ENCODE measurements at regions not wholly inside any gene's neighbourhood (a gene's known extent, or its start where the extent isn't known, plus 50 kb on each side); places are given as distances from the start of the nearest gene placed in this dataset.
A peak's percentile ranks its signal among the peaks of the same experiment; 100 is the strongest.
"Not testable (repeated sequence)": the region's sequence is repeated elsewhere in the genome, so short reads cannot be mapped to it uniquely, and the experiment has no call there.

DNA sequence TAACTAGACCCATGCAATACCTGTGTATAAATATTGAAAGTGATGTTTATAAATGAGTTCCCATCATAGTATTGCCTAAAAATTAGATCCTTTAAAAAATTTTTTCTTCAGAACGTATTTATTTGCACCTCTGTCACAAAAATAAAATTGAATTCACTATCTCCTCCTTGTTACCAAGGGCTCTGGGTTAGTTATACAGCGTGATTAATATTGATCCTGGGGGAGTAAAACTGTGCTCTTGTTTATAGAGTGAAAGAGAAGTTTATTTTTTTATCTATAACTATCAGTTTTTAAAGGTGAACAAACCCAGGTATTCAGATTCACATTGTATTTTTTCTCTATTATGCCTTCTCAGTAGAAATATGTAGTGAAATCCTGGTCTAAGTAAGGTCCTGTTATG is 458.5 kb downstream of the CPS1 start:
- no peak for TF ChIP-seq CTCF (IDR thresholded peaks at IDR 0.05; ENCODE audit: low read depth, low read length)
- DNase-seq (ENCODE audit: extremely low read depth, low read depth): no peak

DNA sequence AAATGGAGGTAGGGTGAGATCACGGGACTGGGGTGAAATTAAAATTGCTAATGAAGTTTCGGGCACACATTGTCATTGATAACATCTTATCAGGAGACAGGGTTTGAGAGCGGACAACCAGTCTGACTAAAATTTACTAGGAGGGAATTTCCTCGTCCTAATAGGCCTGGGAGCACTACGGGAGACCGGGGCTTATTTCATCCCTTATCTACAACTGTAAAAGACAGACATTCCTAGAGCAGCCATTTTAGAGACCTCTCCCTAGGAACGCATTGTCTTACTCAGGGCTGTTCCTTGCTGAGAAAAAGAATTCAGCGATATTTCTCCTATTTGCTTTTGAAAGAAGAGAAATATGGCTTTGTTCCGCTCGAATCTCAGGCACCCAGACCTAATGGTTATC is 468.7 kb downstream of the CPS1 start:
- not testable (repeated sequence) for DNase-seq (ENCODE audit: extremely low read depth, low read depth)

GRCh38 chr2:211026109-211026508 is 469.7 kb downstream of the CPS1 start:
- no peak for DNase-seq (ENCODE audit: extremely low read depth, low read depth)
- TF ChIP-seq CTCF (IDR thresholded peaks at IDR 0.05; ENCODE audit: low read depth, low read length): no peak

GRCh38 chr2:211027976-211028375 is 471.6 kb downstream of the CPS1 start:
- no peak for TF ChIP-seq CTCF (IDR thresholded peaks at IDR 0.05; ENCODE audit: low read depth, low read length)
- DNase-seq (ENCODE audit: extremely low read depth, low read depth): no peak

DNA sequence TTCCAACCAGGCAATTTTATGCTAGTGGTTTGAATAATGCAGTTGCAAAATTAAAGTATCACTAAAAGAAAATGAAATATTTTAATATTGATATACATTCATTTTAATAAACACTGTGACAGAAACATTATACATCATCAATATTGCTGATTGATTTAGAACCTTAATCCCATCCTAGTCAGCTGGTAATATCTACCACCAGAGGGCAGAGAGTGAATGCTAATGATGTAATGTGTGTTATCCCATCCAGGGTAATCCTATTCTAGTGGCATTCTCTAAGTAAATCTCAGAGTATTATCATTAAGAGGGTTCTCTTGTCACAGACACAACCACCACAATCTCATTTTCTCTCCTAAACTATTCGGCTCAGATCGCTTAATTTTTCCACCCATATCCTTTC is 477.4 kb downstream of the CPS1 start:
- no peak; the same call in 1 of the 2 replicates for TF ChIP-seq CTCF (IDR thresholded peaks at IDR 0.05; ENCODE audit: low read depth, low read length)
- no peak for DNase-seq (ENCODE audit: extremely low read depth, low read depth)

DNA sequence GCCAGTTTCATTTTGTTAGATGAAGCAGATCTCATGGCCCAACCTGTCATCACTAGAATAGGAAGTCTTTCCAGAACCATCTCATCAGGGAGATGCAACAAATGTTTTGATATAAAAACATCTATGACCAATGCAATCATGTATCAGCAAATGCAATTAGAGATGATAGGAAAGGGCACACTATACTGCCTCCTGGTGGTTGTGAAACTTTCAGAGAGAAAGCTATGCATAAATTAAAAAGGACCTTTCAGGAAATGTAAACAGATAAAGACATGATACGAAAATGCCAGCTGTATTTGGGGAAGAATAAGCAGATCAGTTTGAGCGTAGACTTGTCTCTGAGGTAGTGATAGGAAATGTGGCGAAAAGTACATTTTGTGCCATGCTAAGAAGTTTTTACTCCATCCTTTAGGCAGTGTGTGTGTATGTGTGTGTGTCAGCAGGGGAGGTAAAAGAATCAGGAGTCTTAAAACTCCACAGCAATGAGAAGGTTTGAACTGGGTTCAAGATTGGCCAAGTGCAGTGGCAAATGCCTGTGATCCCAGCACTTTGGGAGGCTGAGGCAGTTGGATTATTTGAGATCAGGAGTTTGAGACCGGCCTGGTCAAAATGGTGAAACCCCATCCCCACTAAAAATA is 479.3 kb downstream of the CPS1 start:
- no peak for DNase-seq (ENCODE audit: extremely low read depth, low read depth)
- peak; percentile 22 for TF ChIP-seq CTCF (IDR thresholded peaks at IDR 0.05; ENCODE audit: low read depth, low read length)

DNA sequence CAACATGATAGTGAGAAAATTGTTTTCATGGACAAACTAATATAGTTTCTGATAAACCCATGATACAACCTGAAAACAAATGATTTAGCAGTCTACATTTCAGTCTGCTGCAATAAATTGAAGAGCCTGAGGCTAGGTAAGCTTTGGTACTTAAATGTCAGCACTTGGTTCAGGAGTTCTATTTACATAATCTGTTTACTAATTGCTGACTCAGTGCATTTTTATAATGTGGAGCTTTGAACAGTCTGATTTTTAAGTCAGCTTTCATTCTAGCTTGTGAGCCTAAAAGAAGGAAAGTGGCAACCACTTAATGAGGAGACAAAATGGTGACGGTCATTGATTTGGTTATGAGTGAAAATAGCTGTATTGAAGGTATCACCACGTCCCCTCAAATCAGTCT is 488.6 kb downstream of the CPS1 start:
- TF ChIP-seq CTCF (IDR thresholded peaks at IDR 0.05; ENCODE audit: low read depth, low read length): no peak

DNA sequence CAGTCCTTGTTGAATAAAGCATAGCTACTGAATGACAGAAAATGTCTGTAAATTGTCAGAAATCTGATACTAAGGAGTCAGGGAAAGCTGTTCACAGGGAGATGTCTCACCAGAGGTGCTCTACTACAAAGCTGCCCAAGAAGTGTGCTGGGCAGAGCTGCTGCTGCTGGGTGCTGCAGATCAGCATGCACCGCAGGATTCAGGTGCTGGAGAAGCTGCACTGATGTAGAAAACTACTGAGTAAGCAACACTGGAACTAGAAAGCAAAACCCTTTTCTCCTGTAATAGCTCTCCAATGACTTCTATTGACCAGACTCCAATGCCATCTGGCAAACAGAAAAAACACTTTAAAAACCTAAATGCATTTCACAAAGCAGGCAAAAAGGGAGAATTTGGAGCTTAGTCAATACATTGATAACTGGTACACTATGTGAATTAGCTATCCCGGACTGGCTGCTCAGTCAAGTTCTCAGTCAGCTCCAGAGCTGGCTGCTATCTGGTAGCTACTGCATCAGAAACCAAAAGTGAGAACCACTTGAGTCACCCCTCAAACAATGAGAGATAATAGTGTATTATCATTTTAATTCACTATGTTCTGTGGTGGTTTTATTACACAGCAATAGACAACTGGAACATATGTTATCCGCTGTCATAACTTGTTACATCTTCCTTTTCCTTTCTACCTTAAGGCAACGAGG is 493.1 kb downstream of the CPS1 start:
- no peak for DNase-seq (ENCODE audit: extremely low read depth, low read depth)
- no peak for TF ChIP-seq CTCF (IDR thresholded peaks at IDR 0.05; ENCODE audit: low read depth, low read length)

More for the DNA sequence above, 488.6 kb downstream of the CPS1 start:
- no peak for DNase-seq (ENCODE audit: extremely low read depth, low read depth)

All from AG09319 (cell line).